GM13977 (cell line): ENCODE measurements at regions not wholly inside any gene's neighbourhood (a gene's known extent, or its start where the extent isn't known, plus 50 kb on each side); places are given as distances from the start of the nearest gene placed in this dataset.

Experiments used
- DNase-seq: peaks from one replicate; pipeline ENCODE4 v3.0.0; 2012; ENCODE audit warnings: low spot score
- CTCF ChIP-seq: IDR thresholded peaks from 2 replicates; pipeline ENCODE4 v1.5.1; 2012; ENCODE audit warnings: mild to moderate bottlenecking, control low read depth; ENCODE audit not compliant: insufficient read depth; ENCODE audit errors: extremely low read depth, missing control alignments
- in situ Hi-C: fragments of 300-500 bp; cut with MboI; formaldehyde crosslinking; loops from one replicate; pipeline ENCODE4 v1.12.0; 2022; ENCODE audit warnings: low sequenced_read_pairs, low pct_unique_long_range_greater_than_20kb, mixed read lengths, inconsistent platforms; ENCODE audit not compliant: unreplicated experiment

DNA sequence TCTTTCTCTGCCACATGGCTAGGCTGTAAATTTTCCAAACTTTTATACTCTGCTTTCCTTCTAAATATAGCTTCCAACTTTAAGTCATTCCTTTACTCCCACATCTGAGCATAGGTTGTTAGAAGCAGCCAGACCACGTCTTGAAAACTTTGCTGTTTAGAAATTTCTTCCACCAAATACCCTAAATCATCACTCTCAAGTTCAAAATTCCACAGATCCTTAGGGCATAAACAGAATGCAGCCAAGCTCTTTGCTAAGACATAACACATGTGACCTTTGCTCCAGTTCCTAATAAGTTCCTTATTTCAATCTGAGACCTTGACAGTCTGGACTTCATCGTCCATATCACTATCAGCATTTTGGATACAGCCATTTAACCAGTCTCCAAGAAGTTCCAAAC lies 749.9 kb downstream of the METTL15 start:
- in situ Hi-C loops, result no loop called here
- no peak for TF ChIP-seq CTCF
- no peak for DNase-seq

- no peak for TF ChIP-seq CTCF
- no peak for DNase-seq
- in situ Hi-C loops, result no loop called here
Observed at GRCh38 chr11:28849053-28849452, 740.9 kb downstream of the METTL15 start.

DNA sequence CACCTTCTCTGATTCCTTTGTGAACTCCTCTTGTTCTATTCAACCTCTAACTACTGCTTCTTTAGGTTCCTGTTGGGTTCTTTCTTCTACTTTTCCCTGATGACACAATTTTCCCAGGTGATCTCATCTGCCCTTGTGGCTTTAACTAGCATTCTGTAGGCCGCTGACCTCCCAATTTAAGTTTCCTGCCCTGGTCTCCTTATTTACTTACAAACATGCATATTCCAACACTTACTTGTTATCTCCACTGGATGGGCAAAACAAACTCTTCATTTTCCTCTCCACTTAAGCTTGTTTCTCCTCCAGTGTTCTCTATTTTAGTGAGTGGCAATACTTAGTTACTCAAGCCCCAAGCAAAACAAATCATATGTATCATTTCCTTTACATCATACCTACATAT lies 734.5 kb downstream of the METTL15 start:
- TF ChIP-seq CTCF, result no peak
- no peak for DNase-seq
- in situ Hi-C loops, result no loop called here

- no peak for TF ChIP-seq CTCF
- in situ Hi-C loops, result no loop called here
- DNase-seq, result no peak
Observed at GRCh38 chr11:28838741-28839140, 730.6 kb downstream of the METTL15 start.

DNA sequence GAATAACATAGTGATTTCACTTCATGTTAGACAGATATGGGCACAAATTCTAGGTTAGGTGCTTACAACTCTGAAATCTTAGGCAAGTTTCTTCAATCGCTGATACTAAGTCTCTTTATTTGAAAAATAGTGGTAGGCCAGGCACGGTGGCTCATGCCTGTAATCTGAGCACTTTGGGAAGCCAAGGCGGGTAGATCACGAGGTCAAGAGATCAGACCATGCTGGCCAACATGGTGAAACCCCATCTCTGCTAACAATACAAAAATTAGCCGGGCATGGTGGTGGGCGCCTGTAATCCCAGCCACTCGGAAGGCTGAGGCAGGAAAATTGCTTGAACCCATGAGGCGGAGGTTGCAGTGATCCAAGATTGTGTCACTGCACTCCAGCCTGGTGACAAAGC lies 729.4 kb downstream of the METTL15 start:
- no peak for DNase-seq
- in situ Hi-C loops, result no loop called here
- no peak for TF ChIP-seq CTCF

DNA sequence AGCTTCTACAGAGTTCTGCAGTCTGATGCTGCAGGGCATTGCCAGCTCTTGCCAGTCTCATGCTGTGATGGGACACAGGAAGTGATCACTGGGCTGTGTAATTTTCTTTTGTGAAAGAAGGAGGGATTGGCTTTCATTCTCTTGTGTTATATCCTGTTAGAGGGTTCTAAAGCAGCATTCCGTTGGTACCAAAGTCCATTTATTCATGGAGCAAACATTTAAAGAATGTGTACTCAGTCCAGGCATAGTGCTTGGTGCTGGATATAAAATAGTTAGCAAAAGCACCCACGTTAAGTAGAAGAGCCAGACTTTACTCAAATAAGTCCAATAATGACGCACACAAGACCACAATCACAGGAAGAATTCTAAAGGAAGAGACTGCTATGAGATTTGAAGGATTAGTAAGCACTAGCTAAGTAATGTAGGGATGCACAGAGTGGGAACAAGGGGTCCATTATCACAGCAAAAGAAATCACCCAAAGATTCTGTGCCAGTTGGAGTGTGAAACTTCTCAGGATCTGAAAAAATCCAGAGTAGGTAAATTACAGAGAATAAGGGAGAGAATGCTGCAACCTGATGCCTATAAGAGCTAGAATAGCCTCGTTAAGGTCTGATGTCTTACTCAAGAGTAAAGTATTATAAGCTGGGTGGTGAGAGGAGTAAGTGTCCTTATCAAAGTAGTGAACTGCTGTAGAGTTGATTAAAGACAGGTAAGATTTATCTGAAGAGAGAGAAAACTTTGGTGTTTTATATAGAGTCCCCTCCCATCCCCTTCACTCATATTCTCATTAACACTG lies 728.3 kb downstream of the METTL15 start:
- no peak for DNase-seq
- in situ Hi-C loops, result no loop called here
- TF ChIP-seq CTCF, result no peak
